ENCODE measurements at regions not wholly inside any gene's neighbourhood (a gene's known extent, or its start where the extent isn't known, plus 50 kb on each side); places are given as distances from the start of the nearest gene placed in this dataset.

DNA sequence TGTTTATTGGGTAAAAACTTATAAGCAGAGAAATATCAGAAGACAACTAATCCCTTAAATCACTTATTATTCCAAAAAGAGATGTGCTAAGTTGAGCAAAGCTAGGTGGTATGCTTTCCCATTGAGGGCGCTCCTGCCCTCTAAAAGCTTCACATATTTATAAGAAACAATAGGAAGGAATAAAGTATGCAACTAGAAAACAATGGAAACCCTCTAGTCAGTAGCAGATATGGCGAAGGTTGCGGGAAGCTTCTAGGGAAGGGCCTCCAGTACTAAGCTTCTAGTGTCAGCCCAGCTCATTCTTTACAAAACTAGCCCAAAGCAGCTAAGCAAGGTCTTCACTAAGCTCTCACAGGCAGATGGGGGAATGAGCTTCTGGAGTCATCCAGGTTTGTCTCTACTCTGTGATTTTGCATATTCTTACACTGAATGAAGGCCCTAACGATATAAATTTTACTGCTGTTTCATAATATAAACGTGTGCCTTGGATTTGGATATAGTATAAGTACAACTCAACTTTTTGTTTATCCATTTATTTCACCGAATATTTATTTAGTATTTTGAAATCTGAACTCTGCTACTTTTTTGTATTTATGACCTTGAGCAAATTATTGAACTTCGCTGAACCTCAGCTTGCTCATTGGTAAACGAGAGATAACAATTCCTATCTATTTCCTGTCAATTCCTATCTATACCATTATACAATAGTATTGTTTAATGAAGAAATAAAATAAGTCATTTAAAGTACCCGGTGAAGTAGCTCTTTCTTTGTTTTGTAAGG, 571.4 kb downstream of the ELAVL2 start:
- Histone ChIP-seq H4K20me1 (ENCODE audit: control insufficient read depth, extremely low read depth, insufficient read depth, low read length) (no peaks in the 10 kb centered on the region), H2AFZ (ENCODE audit: control insufficient read depth, low read length) (no peak overlapping the region), H3K4me2 (ENCODE audit: control insufficient read depth, extremely low read depth, insufficient read depth, low read depth, low read length) (no peak overlapping the region), H3K79me2 (ENCODE audit: control insufficient read depth, insufficient read depth, low read length) (no peaks in the 10 kb centered on the region), H3K36me3 (ENCODE audit: control insufficient read depth in 2 of 2, extremely low read depth in 1 of 2, insufficient read depth in 2 of 2, low read length in 2 of 2) (no peaks in the 10 kb centered on the region), H3K9me3 (ENCODE audit: control insufficient read depth, low read depth, low read length) (no peaks in the 10 kb centered on the region), H3K9ac (ENCODE audit: control insufficient read depth, extremely low read depth, insufficient read depth, low read length) (no peak overlapping the region), H3K4me3 (ENCODE audit: control insufficient read depth in 2 of 3, extremely low read depth in 1 of 3, insufficient read depth in 2 of 3, low read depth in 1 of 3, low read length in 3 of 3) (no peak overlapping the region), H3K27ac (ENCODE audit: control insufficient read depth, insufficient read depth, low read length) (no peak overlapping the region), H3K9me1 (ENCODE audit: control insufficient read depth, extremely low read depth, insufficient read depth, low read length) (no peaks in the 10 kb centered on the region), H3K4me1 (ENCODE audit: control insufficient read depth, extremely low read depth, insufficient read depth, low read length) (no peaks in the 10 kb centered on the region), H3K27me3 (ENCODE audit: control insufficient read depth, extremely low read depth, insufficient read depth, low read length) (no peaks in the 10 kb centered on the region)
- TF ChIP-seq, protein P1, sequence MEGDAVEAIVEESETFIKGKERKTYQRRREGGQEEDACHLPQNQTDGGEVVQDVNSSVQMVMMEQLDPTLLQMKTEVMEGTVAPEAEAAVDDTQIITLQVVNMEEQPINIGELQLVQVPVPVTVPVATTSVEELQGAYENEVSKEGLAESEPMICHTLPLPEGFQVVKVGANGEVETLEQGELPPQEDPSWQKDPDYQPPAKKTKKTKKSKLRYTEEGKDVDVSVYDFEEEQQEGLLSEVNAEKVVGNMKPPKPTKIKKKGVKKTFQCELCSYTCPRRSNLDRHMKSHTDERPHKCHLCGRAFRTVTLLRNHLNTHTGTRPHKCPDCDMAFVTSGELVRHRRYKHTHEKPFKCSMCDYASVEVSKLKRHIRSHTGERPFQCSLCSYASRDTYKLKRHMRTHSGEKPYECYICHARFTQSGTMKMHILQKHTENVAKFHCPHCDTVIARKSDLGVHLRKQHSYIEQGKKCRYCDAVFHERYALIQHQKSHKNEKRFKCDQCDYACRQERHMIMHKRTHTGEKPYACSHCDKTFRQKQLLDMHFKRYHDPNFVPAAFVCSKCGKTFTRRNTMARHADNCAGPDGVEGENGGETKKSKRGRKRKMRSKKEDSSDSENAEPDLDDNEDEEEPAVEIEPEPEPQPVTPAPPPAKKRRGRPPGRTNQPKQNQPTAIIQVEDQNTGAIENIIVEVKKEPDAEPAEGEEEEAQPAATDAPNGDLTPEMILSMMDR (optimal IDR thresholded peaks at IDR 0.05 in 1 of 3, IDR thresholded peaks at IDR 0.05 in 1 of 3, conservative IDR thresholded peaks at IDR 0.05 in 1 of 3; ENCODE audit: extremely low read depth in 1 of 3, insufficient read depth in 2 of 3, low read length in 3 of 3) = no peak
- no peak for TF ChIP-seq EZH2 (IDR thresholded peaks at IDR 0.05; ENCODE audit: low read length)
- FAIRE-seq (no peak), DNase-seq (ENCODE audit: low read depth, low spot score) (no peak)
- dilution Hi-C loops (cut with MboI; ENCODE audit: extremely low pct_ligation_motif_present, low sequenced_read_pairs) = no loop called here

DNA sequence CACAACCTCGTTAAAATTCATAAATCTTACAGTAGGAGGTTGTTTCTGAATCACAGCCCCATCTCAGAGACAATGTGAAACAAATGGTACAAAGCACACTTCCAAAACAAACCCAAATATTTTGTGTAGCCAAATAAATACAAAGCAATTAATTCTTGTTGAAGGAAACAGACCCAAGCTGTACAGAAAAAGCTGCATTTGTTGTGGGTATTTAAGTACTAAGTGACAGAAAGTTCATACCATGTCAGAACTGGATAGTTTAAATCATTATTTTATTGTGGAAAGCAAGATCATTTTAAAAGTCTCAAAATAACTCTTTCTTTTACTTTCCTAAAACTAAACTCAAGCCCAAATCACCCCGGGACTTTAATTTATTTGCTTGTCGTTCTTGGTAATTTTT, 570.7 kb downstream of the ELAVL2 start:
- no peaks in the 10 kb centered on the region for H4K20me1 ChIP-seq (ENCODE audit: control insufficient read depth, extremely low read depth, insufficient read depth, low read length)
- no peaks in the 10 kb centered on the region for H3K9me1 ChIP-seq (ENCODE audit: control insufficient read depth, extremely low read depth, insufficient read depth, low read length)
- H3K36me3 ChIP-seq (ENCODE audit: control insufficient read depth in 2 of 2, extremely low read depth in 1 of 2, insufficient read depth in 2 of 2, low read length in 2 of 2) = no peaks in the 10 kb centered on the region
- H3K79me2 ChIP-seq (ENCODE audit: control insufficient read depth, insufficient read depth, low read length) = no peaks in the 10 kb centered on the region
- no peak overlapping the region for H3K4me2 ChIP-seq (ENCODE audit: control insufficient read depth, extremely low read depth, insufficient read depth, low read depth, low read length)
- no peak overlapping the region for H3K9ac ChIP-seq (ENCODE audit: control insufficient read depth, extremely low read depth, insufficient read depth, low read length)
- no peaks in the 10 kb centered on the region for H3K27me3 ChIP-seq (ENCODE audit: control insufficient read depth, extremely low read depth, insufficient read depth, low read length)
- H3K27ac ChIP-seq (ENCODE audit: control insufficient read depth, insufficient read depth, low read length) = no peak overlapping the region
- TF ChIP-seq, protein P1 (optimal IDR thresholded peaks at IDR 0.05 in 1 of 3, IDR thresholded peaks at IDR 0.05 in 1 of 3, conservative IDR thresholded peaks at IDR 0.05 in 1 of 3; ENCODE audit: extremely low read depth in 1 of 3, insufficient read depth in 2 of 3, low read length in 3 of 3) = no peak
- TF ChIP-seq EZH2 (IDR thresholded peaks at IDR 0.05; ENCODE audit: low read length) = no peak
- H3K4me3 ChIP-seq (ENCODE audit: control insufficient read depth in 2 of 3, extremely low read depth in 1 of 3, insufficient read depth in 2 of 3, low read depth in 1 of 3, low read length in 3 of 3) = no peak overlapping the region
- no peaks in the 10 kb centered on the region for H3K4me1 ChIP-seq (ENCODE audit: control insufficient read depth, extremely low read depth, insufficient read depth, low read length)
- no peak overlapping the region for H2AFZ ChIP-seq (ENCODE audit: control insufficient read depth, low read length)
- no peaks in the 10 kb centered on the region for H3K9me3 ChIP-seq (ENCODE audit: control insufficient read depth, low read depth, low read length)
- no peak for FAIRE-seq
- no peak for DNase-seq (ENCODE audit: low read depth, low spot score)
- dilution Hi-C loops (cut with MboI; ENCODE audit: extremely low pct_ligation_motif_present, low sequenced_read_pairs) = no loop called here
